Gastrocnemius medialis (tissue), 4 donors: ENCODE measurements at regions not wholly inside any gene's neighbourhood (a gene's known extent, or its start where the extent isn't known, plus 50 kb on each side); places are given as distances from the start of the nearest gene placed in this dataset.
A peak's percentile ranks its signal among the peaks of the same experiment; 100 is the strongest.

ENCODE experiments used
- ATAC-seq, 2 donors: fragments of 150-250 bp; one replicate each; pipeline ENCODE4 v1.9.1; 2016
- DNase-seq, 2 donors: peaks; one replicate each; pipeline ENCODE4 v3.0.0-alpha.2; 2019
- H3K27ac ChIP-seq, 4 donors: fragments of 200-600 bp; sonication (generic); 1 replicate in 1 of 4; 2 replicates in 3 of 4; pipeline ENCODE4 v1.5.1; 2016 to 2018; ENCODE audit warnings: mild to moderate bottlenecking in 2 of 4, moderate library complexity in 1 of 4
- H3K27me3 ChIP-seq, 3 donors: fragments of 200-600 bp; sonication (generic) in 2 of 3; 1 replicate in 1 of 3; 2 replicates in 2 of 3; pipeline versions ENCODE4 v1.5.1 to v1.6.0; 2016 to 2019; ENCODE audit warnings: mild to moderate bottlenecking in 1 of 3, moderate library complexity in 1 of 3
- H3K36me3 ChIP-seq, 2 donors: fragments of 200-600 bp; sonication (generic) in 1 of 2; one replicate each; pipeline ENCODE4 v1.5.1; 2017 to 2018
- H3K4me1 ChIP-seq, 2 donors: fragments of 200-600 bp; sonication (generic) in 1 of 2; one replicate each; pipeline ENCODE4 v1.5.1; 2016 to 2017; ENCODE audit warnings: mild to moderate bottlenecking in 2 of 2
- H3K4me3 ChIP-seq, 4 donors: fragments of 200-600 bp; sonication (generic) in 3 of 4; 1 replicate in 1 of 4; 2 replicates in 3 of 4; pipeline ENCODE4 v1.5.1; 2016 to 2019; ENCODE audit warnings: mild to moderate bottlenecking in 2 of 4
- H3K9me3 ChIP-seq, 3 donors: fragments of 200-600 bp; sonication (generic) in 2 of 3; 1 replicate in 1 of 3; 2 replicates in 2 of 3; pipeline ENCODE4 v1.5.1; 2016 to 2019
- CTCF ChIP-seq, 5 experiments: fragments of 450-650 bp in 3 of 5; fragments of 200-600 bp in 2 of 5; sonication (generic) in 2 of 5; IDR thresholded peaks in 4 of 5; conservative IDR thresholded peaks in 1 of 5; 1 replicate in 4 of 5; 2 replicates in 1 of 5; pipeline ENCODE4 v1.5.1; 2016 to 2019; ENCODE audit warnings: antibody characterized with exemption in 5 of 5, mild to moderate bottlenecking in 3 of 5, moderate library complexity in 3 of 5
- POLR2A ChIP-seq, 2 donors: fragments of 450-650 bp; IDR thresholded peaks; one replicate each; pipeline ENCODE4 v1.6.1; 2017; ENCODE audit warnings: antibody characterized with exemption in 2 of 2, mild to moderate bottlenecking in 2 of 2, moderate library complexity in 2 of 2
- in situ Hi-C, 4 donors: fragments of 200-750 bp; cut with MboI; loops; one replicate each; pipeline versions ENCODE4 v1.15.0 to v1.8.0; 2017; ENCODE audit warnings: low sequenced_read_pairs in 4 of 4
- intact Hi-C: fragments of 100-400 bp; cut with DNase I; formaldehyde crosslinking; loops from one replicate; pipeline ENCODE4 v1.15.1; 2023; ENCODE audit warnings: low total_unique reads

GRCh38 chr10:47206449-47207280 is 93.3 kb upstream of the GDF10 start:
- no peak for ATAC-seq
- Histone ChIP-seq H3K9me3 (no peaks in the 10 kb centered on the region), H3K4me3 (no peak overlapping the region), H3K36me3 (no peaks in the 10 kb centered on the region), H3K27ac (no peak overlapping the region), H3K27me3 (no peaks in the 10 kb centered on the region), H3K4me1 (no peaks in the 10 kb centered on the region)
- no peak for DNase-seq
- TF ChIP-seq POLR2A (IDR thresholded peaks at IDR 0.05), result no peak
- no peak for TF ChIP-seq CTCF (IDR thresholded peaks at IDR 0.05 in 4 of 5, conservative IDR thresholded peaks at IDR 0.05 in 1 of 5)
- intact Hi-C loops (no loop called here), in situ Hi-C loops (no loop called here)

DNA sequence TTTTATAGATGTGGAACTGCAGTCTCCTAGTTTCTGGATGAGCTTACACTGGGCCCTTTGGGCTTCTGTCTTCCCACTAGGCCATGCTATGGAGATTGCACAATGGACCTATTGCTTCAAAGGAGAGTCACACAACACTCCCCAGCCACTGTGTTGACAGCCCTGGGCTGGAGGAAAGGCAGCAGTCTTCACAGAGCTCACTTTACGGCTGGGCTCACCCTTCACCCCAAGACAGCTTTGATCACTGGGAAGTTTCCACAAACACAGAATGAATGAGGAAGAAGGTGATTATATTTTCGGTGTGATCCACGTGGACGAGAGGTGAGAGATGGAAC is 92.7 kb upstream of the GDF10 start:
- no peak overlapping the region for H3K27ac ChIP-seq
- intact Hi-C loops, result no loop called here
- no peaks in the 10 kb centered on the region for H3K9me3 ChIP-seq
- ATAC-seq (peak in 1 of 2 donors; percentile 53), DNase-seq (no peak)
- no peak overlapping the region for H3K4me3 ChIP-seq
- in situ Hi-C loops, result no loop called here
- no peaks in the 10 kb centered on the region for H3K27me3 ChIP-seq
- no peaks in the 10 kb centered on the region for H3K36me3 ChIP-seq
- no peaks in the 10 kb centered on the region for H3K4me1 ChIP-seq
- no peak for TF ChIP-seq POLR2A (IDR thresholded peaks at IDR 0.05)
- no peak for TF ChIP-seq CTCF (IDR thresholded peaks at IDR 0.05 in 4 of 5, conservative IDR thresholded peaks at IDR 0.05 in 1 of 5)

GRCh38 chr10:47207894-47208469 is 92.0 kb upstream of the GDF10 start:
- intact Hi-C loops (no loop called here), in situ Hi-C loops (no loop called here)
- no peak overlapping the region for H3K27ac ChIP-seq

GRCh38 chr10:47209466-47209865 is 90.5 kb upstream of the GDF10 start:
- DNase-seq (no peak), ATAC-seq (no peak)
- TF ChIP-seq CTCF (IDR thresholded peaks at IDR 0.05 in 4 of 5, conservative IDR thresholded peaks at IDR 0.05 in 1 of 5) (no peak), POLR2A (IDR thresholded peaks at IDR 0.05) (no peak)
- Histone ChIP-seq H3K9me3 (no peaks in the 10 kb centered on the region), H3K4me1 (peaks cover 0 to 2% of the 10 kb centered on the region in 2 donors), H3K27ac (no peak overlapping the region), H3K4me3 (no peak overlapping the region), H3K36me3 (no peaks in the 10 kb centered on the region), H3K27me3 (no peaks in the 10 kb centered on the region)
- in situ Hi-C loops, result no loop called here
- intact Hi-C loops, result no loop called here

More at GRCh38 chr10:47207894-47208469, 92.0 kb upstream of the GDF10 start:
- no peak overlapping the region for H3K4me3 ChIP-seq
- ATAC-seq, result no peak
- H3K27me3 ChIP-seq, result no peaks in the 10 kb centered on the region
- TF ChIP-seq CTCF (IDR thresholded peaks at IDR 0.05 in 4 of 5, conservative IDR thresholded peaks at IDR 0.05 in 1 of 5) (no peak), POLR2A (IDR thresholded peaks at IDR 0.05) (no peak)
- H3K4me1 ChIP-seq, result no peaks in the 10 kb centered on the region
- H3K9me3 ChIP-seq, result no peaks in the 10 kb centered on the region
- no peak for DNase-seq
- no peaks in the 10 kb centered on the region for H3K36me3 ChIP-seq
